Ovary (tissue), 3 donors: ENCODE measurements at regions not wholly inside any gene's neighbourhood (a gene's known extent, or its start where the extent isn't known, plus 50 kb on each side); places are given as distances from the start of the nearest gene placed in this dataset.

Source experiments
- EP300 ChIP-seq: sonication (generic); formaldehyde crosslinking; IDR thresholded peaks from one replicate; pipeline ENCODE4 v1.6.1; 2017; ENCODE audit warnings: antibody characterized with exemption
- TF ChIP-seq, protein P1 (sequence below), 3 donors: fragments of 450-650 bp in 2 of 3; fragments of 200-600 bp in 1 of 3; IDR thresholded peaks; one replicate each; pipeline versions ENCODE4 v1.5.1 to v1.8.0; 2016 to 2022; ENCODE audit warnings: antibody characterized with exemption in 3 of 3, mild to moderate bottlenecking in 1 of 3
- donor health status: DM: no; HTN: no; CAD: no.

DNA sequence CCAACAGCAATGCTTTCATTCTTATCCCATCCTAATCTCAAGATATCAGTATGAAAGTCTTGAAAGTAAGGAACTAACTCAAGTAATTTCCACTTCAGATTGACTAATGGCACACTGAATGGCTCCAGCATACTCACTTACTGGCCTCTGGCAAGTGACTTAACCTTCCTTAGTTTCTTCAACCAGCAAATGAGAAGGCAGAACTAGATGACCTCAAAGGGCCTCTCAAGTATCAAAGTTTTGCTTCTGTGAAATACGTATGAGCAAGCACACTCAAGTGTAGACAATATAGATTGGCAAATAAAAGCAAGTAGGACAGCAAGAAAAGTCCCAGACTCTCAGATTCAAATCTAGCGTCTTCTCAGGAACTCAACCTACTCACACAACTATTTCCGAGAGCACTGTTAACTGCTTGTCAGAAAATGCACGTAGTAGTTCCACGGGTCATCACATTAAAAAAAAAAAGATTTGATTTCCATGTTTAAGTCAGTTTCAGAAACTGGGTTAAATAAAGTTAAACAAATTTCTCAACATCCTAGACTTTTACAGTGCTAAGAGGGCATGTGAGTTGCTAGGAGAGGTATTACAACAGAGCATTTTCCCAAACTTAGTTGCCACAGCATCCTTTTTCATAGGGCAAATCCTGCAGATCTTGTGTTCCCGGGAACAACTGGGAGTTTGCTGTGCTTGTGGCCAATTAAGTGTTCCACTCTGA, 276.9 kb upstream of the KLF14 start:
- no peak for TF ChIP-seq EP300
- TF ChIP-seq, protein P1, sequence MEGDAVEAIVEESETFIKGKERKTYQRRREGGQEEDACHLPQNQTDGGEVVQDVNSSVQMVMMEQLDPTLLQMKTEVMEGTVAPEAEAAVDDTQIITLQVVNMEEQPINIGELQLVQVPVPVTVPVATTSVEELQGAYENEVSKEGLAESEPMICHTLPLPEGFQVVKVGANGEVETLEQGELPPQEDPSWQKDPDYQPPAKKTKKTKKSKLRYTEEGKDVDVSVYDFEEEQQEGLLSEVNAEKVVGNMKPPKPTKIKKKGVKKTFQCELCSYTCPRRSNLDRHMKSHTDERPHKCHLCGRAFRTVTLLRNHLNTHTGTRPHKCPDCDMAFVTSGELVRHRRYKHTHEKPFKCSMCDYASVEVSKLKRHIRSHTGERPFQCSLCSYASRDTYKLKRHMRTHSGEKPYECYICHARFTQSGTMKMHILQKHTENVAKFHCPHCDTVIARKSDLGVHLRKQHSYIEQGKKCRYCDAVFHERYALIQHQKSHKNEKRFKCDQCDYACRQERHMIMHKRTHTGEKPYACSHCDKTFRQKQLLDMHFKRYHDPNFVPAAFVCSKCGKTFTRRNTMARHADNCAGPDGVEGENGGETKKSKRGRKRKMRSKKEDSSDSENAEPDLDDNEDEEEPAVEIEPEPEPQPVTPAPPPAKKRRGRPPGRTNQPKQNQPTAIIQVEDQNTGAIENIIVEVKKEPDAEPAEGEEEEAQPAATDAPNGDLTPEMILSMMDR (IDR thresholded peaks at IDR 0.05) = no peak
